MM.1S (cell line): ENCODE measurements at regions not wholly inside any gene's neighbourhood (a gene's known extent, or its start where the extent isn't known, plus 50 kb on each side); places are given as distances from the start of the nearest gene placed in this dataset.

Experiments used
- EZH2 ChIP-seq: fragments of 300-600 bp; sonication (generic); optimal IDR thresholded peaks from 2 replicates; pipeline ENCODE3; 2017; ENCODE audit warnings: low read depth, mild to moderate bottlenecking, antibody characterized with exemption, low read length, mixed read lengths
- EZH2phosphoT487 ChIP-seq: fragments of 300-600 bp; sonication (generic); IDR thresholded peaks from 2 replicates; pipeline ENCODE4 v1.6.1; 2018; ENCODE audit warnings: antibody characterized with exemption, low read length
- TF ChIP-seq, protein P1 (sequence below): fragments of 300-600 bp; sonication (generic); IDR thresholded peaks from 2 replicates; pipeline ENCODE4 v1.5.1; 2016; ENCODE audit warnings: antibody characterized with exemption, low read length, mixed read lengths

DNA sequence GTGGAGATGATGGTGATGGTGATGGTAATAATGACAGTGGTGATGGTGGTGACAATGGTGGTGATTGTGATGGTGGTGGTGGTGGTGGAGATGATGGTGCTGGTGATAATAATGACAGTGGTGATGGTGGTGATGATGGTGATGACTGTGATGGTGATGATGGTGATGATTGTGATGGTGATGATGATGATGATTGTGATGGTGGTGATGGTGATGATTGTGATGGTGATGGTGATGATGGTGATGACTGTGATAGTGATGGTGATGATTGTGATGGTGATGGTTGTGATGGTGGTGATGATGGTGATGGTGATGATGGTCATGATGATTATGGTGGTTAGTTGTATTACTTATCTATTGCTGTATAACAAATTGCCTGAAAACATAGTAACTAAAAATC lies 108.9 kb upstream of the NKX1-1 start:
- TF ChIP-seq, protein P1, sequence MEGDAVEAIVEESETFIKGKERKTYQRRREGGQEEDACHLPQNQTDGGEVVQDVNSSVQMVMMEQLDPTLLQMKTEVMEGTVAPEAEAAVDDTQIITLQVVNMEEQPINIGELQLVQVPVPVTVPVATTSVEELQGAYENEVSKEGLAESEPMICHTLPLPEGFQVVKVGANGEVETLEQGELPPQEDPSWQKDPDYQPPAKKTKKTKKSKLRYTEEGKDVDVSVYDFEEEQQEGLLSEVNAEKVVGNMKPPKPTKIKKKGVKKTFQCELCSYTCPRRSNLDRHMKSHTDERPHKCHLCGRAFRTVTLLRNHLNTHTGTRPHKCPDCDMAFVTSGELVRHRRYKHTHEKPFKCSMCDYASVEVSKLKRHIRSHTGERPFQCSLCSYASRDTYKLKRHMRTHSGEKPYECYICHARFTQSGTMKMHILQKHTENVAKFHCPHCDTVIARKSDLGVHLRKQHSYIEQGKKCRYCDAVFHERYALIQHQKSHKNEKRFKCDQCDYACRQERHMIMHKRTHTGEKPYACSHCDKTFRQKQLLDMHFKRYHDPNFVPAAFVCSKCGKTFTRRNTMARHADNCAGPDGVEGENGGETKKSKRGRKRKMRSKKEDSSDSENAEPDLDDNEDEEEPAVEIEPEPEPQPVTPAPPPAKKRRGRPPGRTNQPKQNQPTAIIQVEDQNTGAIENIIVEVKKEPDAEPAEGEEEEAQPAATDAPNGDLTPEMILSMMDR, result no peak
- TF ChIP-seq EZH2 (no peak), EZH2phosphoT487 (no peak)
